ENCODE measurements at regions not wholly inside any gene's neighbourhood (a gene's known extent, or its start where the extent isn't known, plus 50 kb on each side); places are given as distances from the start of the nearest gene placed in this dataset.
"Not testable (repeated sequence)": the region's sequence is repeated elsewhere in the genome, so short reads cannot be mapped to it uniquely, and the experiment has no call there.

DNA sequence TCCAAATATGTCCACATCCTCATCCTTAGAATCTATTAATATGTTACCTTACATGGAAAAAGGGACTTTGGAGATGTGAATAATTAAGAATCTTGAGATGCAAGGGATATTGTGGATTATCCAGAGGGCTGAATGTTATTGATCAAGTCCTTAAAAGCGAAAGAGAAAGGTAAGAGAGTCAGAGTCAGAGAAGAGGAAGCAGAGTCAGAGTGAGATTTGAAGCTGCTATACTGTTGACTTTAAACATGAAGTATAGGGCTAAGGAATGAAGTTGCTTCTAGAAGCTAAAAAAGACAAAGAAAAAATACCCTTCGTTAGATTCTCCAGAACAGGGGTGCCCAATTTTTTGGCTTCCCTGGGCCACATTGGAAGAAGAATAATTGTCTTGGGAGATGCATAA, 627.2 kb upstream of the SLITRK6 start:
- ATAC-seq: no peak

DNA sequence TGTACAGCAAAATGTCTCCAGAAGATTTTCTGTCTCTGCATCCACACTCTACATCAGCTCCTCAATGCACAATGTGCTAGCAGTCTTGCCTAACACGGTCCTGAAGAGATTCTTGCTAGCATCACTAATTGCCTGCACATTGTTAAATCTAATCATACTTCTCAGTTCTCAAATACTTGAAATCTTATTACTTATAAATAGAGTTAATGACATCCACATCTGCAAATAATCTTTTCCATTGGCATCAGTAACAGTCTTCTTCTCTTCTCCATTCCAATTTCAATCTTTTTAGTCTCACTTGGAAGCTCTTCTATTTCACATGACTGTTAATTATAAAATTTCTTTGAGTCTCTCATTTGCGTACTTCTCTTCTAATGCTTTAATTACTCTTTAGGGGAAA, 630.5 kb upstream of the SLITRK6 start:
- ATAC-seq: no peak

DNA sequence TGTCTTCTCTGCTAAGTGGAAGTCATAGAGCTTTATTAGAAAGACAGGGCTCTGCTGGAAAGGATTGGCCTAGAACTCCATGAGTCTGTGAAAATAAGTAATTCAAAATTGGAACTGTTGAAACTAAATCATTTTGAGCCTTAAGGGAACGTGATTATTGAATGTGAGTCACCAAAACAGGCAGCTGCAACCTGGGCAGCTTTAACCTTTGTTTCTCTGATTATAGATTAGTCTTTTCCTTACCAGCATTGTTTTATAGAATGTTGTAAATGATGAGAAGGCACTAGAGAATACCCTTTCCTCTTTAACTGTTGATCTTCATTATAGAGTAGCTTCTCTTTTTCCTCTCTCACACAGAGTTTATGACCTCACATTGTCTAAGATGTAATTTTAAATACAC, 638.8 kb upstream of the SLITRK6 start:
- no peak for ATAC-seq

DNA sequence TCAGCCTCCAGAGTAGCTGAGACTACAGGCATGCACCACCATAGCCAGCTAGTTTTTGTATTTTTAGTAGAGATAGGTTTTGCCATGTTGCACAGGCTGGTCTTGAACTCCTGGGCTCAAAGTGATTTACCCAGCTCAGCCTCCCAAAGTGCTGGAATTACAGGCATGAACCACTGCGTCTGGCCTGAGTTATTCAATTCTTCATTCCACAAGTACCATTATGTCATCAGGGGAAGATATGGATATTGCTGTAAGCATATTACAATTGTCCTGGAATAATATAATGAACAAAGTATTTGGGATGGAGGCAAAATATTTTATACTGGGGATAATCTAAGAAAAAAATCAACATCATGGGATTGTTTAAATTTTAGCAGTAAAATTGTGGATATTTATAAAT, 646.0 kb upstream of the SLITRK6 start:
- no peak for ATAC-seq

- ATAC-seq: no peak
Measured at GRCh38 chr13:86445672-86446071, 646.5 kb upstream of the SLITRK6 start.

- ATAC-seq: no peak
Measured at GRCh38 chr13:86446311-86446710, 647.1 kb upstream of the SLITRK6 start.

DNA sequence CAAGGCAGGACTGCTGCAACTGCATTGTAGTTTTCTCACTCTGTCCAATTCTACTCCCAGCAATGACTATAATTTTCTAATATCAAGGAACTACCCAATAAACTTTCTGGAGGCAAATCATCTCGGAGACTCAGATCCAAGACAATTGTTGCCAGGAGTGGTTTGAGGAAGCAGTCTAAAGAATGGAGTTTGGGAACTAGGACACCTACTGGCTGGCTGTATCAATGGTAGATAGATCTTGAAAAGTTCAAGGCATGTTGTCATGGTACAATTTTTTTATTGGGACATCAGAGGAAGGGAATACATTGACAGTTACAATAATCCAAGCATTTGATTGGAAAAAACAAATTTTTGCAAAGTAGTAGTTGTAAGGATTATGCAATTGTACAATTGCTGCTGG, 648.3 kb upstream of the SLITRK6 start:
- no peak for ATAC-seq

- no peak for ATAC-seq
Measured at GRCh38 chr13:86462011-86462410, 662.8 kb upstream of the SLITRK6 start.

DNA sequence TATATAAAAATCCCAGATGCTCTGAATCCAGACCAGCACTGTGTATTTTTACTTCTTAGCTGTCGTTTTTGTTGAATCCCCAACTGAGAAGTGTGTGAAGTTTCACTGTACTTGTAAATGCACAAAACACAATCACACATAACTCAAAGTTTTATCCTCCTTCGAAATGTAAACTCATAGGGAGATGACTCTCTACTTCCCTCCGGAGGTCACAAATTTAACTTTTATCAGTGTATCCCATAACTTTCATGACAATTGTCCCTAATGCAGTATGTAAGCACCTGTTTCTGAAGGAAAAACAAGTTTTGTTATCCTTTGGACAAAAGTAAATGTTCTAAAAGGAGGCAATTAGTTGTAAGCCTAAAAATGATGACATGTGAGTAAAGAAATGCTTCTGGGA, 665.0 kb upstream of the SLITRK6 start:
- no peak for ATAC-seq

DNA sequence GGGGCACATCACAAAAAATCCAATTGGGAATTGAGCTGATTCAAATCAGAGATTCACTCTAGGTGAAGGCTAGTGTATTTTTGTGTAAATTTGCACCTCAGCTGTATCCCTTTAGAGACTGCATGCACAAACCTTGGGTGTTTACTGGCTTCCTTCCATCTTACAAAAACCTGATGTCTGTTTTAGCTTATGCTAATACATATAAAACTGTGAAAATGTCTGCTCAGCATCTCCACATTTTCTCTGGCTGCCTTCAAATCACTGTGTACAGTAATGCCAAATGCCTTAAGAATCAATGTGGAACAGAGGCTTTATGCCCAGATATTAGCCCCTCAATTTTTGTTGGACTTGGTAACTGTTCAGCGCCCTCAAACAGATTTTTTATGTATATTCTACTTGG, 675.8 kb upstream of the SLITRK6 start:
- no peak for ATAC-seq

- no peak for ATAC-seq
Measured at GRCh38 chr13:86476656-86477055, 677.4 kb upstream of the SLITRK6 start.

DNA sequence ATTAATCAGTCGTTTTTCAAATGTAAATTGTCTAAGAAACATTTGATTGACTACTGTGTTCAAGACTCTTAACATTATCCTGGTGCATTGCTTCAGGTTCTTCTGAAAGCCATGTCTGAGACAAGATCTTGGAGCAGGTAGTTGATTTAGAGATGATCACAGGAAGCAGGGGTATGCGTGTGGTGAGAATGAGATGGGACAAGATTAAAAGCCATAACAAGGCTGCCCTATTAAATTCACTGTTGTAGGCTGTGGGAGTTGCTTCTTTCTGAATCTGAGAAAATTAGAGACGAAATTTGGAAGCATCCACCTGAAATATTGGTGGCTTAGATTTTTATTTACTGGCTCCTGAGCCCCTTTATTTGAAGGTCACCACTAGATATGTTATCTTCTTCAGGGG, 687.4 kb upstream of the SLITRK6 start:
- no peak for ATAC-seq

DNA sequence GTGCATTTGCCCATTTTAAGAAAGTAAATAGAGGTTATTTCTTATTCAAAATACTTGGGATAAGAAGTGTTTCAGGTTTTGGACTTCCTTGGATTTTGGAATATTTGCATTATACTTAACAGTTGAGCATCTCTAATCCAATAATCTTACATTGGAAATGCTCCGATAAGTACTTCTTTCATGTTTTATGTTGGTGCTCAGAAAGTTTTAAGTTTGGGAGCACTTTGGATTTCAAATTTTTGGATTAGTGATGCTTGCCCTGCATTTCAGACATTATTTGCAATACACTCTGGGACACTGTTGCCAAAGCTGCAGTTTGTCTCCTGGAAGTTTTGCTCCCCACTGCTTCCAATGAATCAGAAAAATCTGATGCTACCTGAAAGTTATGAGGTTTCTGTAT, 691.9 kb upstream of the SLITRK6 start:
- ATAC-seq: no peak

DNA sequence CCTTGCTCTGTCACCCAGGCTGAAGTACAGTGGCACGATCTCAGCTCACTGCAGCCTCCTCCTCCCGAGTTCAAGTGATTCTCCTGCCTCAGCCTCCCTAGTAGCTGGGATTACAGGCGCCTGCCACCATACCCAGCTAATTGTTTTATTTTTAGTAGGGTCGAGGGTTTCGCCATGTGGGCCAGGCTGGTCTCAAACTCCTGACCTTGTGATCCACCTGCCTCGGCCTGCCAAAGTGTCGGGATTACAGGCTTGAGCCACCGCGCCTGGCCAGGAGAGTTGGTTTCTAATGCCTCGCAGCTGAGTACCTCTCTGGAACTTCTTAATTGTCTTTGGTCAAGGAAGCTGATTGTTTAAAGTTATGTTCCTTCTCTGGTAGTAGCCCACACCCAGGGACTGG, 702.7 kb upstream of the SLITRK6 start:
- ATAC-seq: not testable (repeated sequence)

DNA sequence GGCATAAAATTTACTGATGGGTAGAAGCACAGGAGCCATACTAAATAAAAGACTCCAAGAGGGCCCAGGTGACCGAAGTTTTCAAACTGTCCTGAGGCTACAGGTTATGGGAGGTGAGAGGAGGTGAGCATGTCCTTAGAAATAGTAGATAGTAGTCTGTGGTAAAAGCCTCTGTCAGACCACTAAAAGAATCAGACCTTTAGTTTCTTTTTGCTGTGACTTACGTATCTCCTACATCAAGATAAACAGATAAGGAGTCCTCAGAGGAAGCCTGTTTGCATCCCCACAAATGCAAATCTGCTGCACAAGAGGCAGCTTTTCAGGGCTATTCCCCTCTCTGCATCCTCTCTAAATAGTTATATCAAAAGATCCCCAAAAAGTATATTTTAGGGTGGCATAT, 711.6 kb upstream of the SLITRK6 start:
- no peak for ATAC-seq

GRCh38 chr13:86541461-86541860, 742.2 kb upstream of the SLITRK6 start:
- no peak for ATAC-seq

GRCh38 chr13:86554066-86554465, 754.8 kb upstream of the SLITRK6 start:
- no peak for ATAC-seq

GRCh38 chr13:86559901-86560300, 760.7 kb upstream of the SLITRK6 start:
- no peak for ATAC-seq

- no peak for ATAC-seq
Measured at GRCh38 chr13:86562866-86563265, 763.6 kb upstream of the SLITRK6 start.

- no peak for ATAC-seq
Measured at GRCh38 chr13:86563308-86563707, 764.1 kb upstream of the SLITRK6 start.

DNA sequence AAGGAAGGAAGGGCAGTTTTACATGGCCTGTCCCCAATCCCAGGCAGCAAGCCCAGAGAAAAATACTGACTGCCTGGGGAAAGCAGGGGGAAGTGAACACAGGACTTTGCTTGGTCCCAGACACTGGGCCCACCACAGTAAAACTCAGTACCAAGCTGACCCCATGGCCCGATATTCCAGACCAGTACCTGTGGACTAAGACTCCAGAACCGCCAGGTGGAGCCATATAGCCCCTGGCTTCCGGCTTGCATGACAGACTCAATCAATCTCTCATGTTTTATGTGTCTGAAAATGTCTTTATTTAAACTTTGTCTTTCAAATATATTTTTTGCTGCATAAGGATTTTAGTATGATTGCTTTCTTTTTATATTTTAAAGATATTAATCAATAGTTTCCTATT, 767.9 kb upstream of the SLITRK6 start:
- ATAC-seq: no peak

DNA sequence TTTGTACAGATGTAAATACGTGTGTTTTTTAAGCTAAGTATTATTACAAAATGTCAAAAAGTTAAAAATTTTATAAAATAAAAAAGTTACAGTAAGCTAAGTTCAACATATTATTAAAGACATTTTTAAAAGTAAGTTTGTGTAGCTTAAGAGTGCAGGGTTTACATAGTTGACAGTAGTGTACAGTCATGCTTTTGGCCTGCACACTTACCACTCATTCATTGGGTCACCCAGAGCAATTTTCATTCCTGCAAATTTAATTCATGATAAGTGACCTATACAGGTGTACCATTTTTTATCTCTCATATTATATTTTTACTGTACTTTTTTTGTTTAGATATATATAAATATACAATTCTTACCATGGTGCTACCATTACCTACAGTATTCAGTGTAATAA, 769.9 kb upstream of the SLITRK6 start:
- no peak for ATAC-seq

DNA sequence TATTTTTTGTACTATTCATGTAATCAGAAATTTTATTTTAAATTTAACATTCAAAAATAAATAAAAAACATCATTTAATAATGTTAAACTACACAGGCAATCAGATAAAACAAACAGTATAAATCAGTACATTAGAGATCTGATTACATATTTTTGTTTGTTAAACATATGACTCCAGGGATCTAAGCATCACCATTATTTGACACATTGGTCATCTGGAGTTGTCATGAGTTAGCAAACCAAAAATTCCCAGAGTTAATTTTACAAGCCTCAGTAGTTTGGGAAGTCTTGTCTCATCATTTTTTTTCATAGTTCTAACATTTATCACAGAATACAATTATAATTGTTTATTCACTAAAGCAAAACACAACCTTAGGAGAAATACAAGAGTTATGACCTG, 770.8 kb upstream of the SLITRK6 start:
- ATAC-seq: no peak

- no peak for ATAC-seq
Measured at GRCh38 chr13:86572115-86572514, 772.9 kb upstream of the SLITRK6 start.

DNA sequence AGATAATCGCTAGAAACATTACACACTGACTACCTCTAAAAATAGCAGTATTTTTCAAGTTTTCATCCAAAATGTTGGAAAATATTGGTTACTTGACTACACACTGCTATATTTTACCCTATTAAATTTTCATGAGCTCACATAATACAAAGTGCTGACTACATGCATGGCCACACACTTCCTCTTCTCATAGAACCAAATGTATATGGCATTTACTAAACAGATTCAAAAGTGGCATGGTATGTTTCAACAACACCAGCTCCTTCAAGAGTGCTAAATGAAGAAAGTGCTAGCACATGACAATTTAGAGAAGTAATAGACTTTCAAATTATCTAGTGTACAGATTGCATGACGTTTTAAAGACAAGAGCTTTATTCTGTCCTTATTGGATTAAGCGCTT, 780.4 kb upstream of the SLITRK6 start:
- no peak for ATAC-seq

DNA sequence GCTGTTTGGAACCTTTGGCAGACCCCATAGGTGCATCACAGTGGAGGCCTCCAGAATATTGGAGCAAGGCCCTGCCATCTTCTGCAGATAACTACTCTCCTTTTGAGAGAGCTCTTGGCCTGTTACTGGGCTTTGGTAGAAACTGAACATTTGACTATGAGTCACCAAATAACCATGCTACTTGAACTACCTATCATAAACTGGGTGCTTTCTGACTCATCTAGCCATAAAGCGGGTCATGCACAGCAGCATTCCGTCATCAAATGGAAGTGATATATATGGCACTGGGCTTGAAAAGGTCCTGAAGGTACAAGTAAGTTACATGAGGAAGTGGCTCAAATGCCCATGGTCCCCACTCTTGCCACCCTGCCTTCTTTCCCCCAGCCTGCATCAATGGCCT, 782.5 kb upstream of the SLITRK6 start:
- ATAC-seq: no peak
